ENCODE measurements at regions not wholly inside any gene's neighbourhood (a gene's known extent, or its start where the extent isn't known, plus 50 kb on each side); places are given as distances from the start of the nearest gene placed in this dataset.

DNA sequence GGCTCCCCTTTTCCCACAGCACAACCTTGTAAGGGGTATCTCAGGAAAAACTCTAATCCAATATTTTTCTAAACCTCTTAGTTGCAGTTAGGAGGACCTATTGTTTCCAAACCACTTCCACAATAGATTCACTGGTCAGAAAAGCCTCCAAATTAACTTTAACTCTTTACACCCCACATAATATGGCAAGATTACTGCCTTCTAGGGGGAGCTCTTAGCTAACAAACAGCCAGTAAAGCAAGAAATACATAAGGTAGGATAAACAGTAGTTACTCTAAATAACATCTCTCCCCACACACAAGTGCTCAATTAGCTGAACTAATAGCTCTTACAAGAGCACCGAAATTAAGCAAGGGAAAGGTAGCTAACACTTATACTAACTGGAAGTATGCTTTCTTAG, 192.1 kb upstream of the KIF2B start:
- TF ChIP-seq POLR2A (IDR thresholded peaks at IDR 0.05): no peak
- TF ChIP-seq, protein P1, sequence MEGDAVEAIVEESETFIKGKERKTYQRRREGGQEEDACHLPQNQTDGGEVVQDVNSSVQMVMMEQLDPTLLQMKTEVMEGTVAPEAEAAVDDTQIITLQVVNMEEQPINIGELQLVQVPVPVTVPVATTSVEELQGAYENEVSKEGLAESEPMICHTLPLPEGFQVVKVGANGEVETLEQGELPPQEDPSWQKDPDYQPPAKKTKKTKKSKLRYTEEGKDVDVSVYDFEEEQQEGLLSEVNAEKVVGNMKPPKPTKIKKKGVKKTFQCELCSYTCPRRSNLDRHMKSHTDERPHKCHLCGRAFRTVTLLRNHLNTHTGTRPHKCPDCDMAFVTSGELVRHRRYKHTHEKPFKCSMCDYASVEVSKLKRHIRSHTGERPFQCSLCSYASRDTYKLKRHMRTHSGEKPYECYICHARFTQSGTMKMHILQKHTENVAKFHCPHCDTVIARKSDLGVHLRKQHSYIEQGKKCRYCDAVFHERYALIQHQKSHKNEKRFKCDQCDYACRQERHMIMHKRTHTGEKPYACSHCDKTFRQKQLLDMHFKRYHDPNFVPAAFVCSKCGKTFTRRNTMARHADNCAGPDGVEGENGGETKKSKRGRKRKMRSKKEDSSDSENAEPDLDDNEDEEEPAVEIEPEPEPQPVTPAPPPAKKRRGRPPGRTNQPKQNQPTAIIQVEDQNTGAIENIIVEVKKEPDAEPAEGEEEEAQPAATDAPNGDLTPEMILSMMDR (IDR thresholded peaks at IDR 0.05): no peak
- Histone ChIP-seq H3K9me3 (no peaks in the 10 kb centered on the region), H3K36me3 (no peaks in the 10 kb centered on the region), H3K4me1 (no peaks in the 10 kb centered on the region), H3K27me3 (no peaks in the 10 kb centered on the region), H3K27ac (no peak overlapping the region), H3K4me3 (no peak overlapping the region)
- WGBS, 2 donors: 53 to 60% methylated on average over 1 of the region's 1 CpG
- intact Hi-C loops (cut with DNase I): no loop called here
- no peak for DNase-seq

DNA sequence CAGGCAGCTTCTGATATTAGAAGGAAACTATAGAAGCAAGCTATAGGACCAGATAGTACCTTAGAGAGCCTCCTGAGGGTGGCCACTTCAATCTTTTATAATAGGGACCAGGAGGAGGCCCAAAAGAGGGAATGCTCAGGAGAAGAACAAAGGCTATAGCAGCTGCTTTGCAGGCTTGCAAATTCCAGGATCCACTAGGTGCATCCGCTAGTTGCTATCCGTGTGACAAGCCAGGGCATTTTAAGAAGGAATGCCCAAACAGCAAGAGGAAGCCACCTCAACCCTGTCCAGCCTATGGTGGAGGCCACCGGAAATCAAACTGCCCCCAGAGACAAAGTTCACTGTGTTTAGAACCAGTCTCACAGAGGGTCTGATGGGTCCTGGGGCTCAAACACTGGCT, 192.6 kb upstream of the KIF2B start:
- H3K4me1 ChIP-seq: no peaks in the 10 kb centered on the region
- no peaks in the 10 kb centered on the region for H3K36me3 ChIP-seq
- no peak overlapping the region for H3K4me3 ChIP-seq
- 93% methylated on average over 2 of the region's 3 CpGs; no CpG with 5 or more reads in 1 of the 2 donors for WGBS, 2 donors
- TF ChIP-seq, protein P1 (IDR thresholded peaks at IDR 0.05): no peak
- TF ChIP-seq POLR2A (IDR thresholded peaks at IDR 0.05): no peak
- no peaks in the 10 kb centered on the region for H3K9me3 ChIP-seq
- no peak overlapping the region for H3K27ac ChIP-seq
- no peak for DNase-seq
- H3K27me3 ChIP-seq: no peaks in the 10 kb centered on the region
- intact Hi-C loops (cut with DNase I): no loop called here

DNA sequence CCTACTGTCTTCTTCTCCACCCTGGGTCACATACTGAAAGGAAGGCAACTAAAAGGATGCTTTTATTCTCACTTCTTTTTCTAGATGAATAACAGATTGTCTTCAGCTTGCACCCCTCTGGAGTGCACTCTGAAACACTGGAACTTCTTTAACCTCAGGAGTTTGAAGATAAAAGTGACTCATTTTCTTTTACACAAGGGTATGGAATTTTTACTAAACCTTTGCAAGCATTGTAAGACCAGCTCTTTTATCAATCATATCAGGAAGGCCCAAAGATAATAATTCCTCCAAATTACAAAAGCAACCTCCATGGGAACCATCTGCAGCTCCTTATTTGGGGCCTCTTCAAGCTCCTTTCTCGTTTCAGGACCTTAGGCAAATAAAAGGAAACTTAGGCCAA, 193.5 kb upstream of the KIF2B start:
- Histone ChIP-seq H3K27ac (no peak overlapping the region), H3K9me3 (no peaks in the 10 kb centered on the region), H3K4me3 (no peak overlapping the region), H3K27me3 (no peaks in the 10 kb centered on the region), H3K4me1 (no peaks in the 10 kb centered on the region), H3K36me3 (no peaks in the 10 kb centered on the region)
- intact Hi-C loops (cut with DNase I): no loop called here
- no peak for DNase-seq
- TF ChIP-seq, protein P1 (IDR thresholded peaks at IDR 0.05): no peak
- no peak for TF ChIP-seq POLR2A (IDR thresholded peaks at IDR 0.05)
- WGBS, 2 donors: 17 to 27% methylated on average over 1 of the region's 1 CpG

DNA sequence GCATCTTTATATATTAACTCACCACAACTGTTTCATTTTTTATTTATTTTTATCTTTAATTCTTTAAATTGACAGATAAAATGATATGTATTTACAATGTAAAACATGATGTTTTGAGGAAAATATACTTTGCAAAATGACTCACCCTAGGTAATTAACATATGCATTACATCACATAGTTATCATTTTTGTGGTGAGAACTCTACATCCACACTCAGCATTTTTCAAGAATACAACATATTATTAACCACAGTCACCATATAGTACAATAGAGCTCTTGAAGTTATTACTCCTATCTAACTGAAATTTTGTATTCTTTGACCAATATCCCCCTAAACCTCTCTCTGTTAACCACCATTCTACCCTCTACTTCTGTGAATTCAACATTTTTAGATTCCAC, 194.7 kb upstream of the KIF2B start:
- TF ChIP-seq, protein P1 (IDR thresholded peaks at IDR 0.05): no peak
- no peak for TF ChIP-seq POLR2A (IDR thresholded peaks at IDR 0.05)
- Histone ChIP-seq H3K4me1 (no peaks in the 10 kb centered on the region), H3K27ac (no peak overlapping the region), H3K4me3 (no peak overlapping the region), H3K9me3 (no peaks in the 10 kb centered on the region), H3K27me3 (no peaks in the 10 kb centered on the region), H3K36me3 (no peaks in the 10 kb centered on the region)
- DNase-seq: no peak
- intact Hi-C loops (cut with DNase I): no loop called here

DNA sequence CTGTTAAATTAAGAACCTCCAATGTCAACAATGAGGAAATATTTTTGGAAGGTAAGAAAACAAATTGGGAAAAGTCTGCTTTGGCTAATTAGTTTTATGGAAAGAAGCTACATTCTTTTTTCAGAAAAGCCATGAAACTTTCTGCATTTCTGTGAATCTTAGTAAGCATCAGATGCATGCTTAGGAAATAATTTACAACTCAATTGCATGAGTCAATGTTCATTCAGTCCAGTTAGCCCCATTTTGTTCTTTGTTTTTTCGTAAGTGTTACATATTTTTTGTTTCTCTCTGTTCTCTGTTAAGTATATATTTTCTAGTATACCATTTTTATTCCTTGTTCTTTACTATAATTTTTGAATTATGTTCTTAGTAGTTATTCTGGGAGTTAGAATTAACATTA, 195.2 kb upstream of the KIF2B start:
- TF ChIP-seq, protein P1 (IDR thresholded peaks at IDR 0.05): no peak
- TF ChIP-seq POLR2A (IDR thresholded peaks at IDR 0.05): no peak
- no peaks in the 10 kb centered on the region for H3K27me3 ChIP-seq
- DNase-seq: no peak
- intact Hi-C loops (cut with DNase I): no loop called here
- H3K4me1 ChIP-seq: no peaks in the 10 kb centered on the region
- H3K36me3 ChIP-seq: no peaks in the 10 kb centered on the region
- no peak overlapping the region for H3K27ac ChIP-seq
- no peaks in the 10 kb centered on the region for H3K9me3 ChIP-seq
- H3K4me3 ChIP-seq: no peak overlapping the region
- WGBS, 2 donors: 30 to 76% methylated on average over 1 of the region's 1 CpG

Measured in esophagus squamous epithelium (tissue), 5 donors.